CD4-positive, alpha-beta T cell treated with Interleukin-17A for 1 hour (primary cell): ENCODE measurements at regions not wholly inside any gene's neighbourhood (a gene's known extent, or its start where the extent isn't known, plus 50 kb on each side); places are given as distances from the start of the nearest gene placed in this dataset.
"Not testable (repeated sequence)": the region's sequence is repeated elsewhere in the genome, so short reads cannot be mapped to it uniquely, and the experiment has no call there.

Source experiments
- DNase-seq: peaks from one replicate; pipeline ENCODE4 v3.0.0-alpha.2; 2020

DNA sequence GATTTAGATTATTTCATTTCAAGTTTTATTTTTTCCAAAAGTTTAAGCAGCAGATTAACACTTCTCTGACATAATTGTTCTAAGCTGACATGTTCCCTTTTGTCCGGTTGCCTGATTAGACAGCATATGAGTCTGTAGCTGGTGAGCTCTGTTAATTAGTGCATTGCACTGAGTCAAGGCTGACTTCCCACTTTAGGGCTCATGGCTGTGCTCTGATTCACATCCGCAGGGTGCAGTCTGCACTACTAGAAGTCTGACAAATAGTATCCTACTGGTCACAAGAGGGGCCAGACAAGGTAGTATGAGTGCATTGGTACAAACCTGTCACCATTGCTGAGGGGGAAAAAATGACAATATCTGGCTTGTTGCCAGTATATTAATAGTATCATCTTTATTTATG is 443.9 kb upstream of the ZNF804A start:
- no peak for DNase-seq

DNA sequence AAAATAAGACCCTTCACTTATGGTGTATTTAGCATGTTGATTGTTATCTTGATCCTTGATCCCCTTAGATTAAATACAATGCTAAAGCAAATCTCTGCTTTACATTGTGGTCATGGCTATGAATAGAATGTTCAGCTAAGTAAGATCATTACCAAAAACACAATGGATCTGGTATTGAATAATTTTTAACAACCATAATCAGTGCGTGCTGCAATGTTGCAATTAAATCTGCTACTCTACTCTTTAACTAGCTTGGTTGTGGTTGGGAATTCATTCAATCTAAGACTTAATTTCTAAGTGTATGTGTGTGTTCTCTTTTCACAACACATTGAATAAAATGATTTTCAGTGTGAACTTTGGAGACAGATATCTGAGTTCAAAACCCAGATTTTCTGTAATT is 442.5 kb upstream of the ZNF804A start:
- DNase-seq, result no peak

DNA sequence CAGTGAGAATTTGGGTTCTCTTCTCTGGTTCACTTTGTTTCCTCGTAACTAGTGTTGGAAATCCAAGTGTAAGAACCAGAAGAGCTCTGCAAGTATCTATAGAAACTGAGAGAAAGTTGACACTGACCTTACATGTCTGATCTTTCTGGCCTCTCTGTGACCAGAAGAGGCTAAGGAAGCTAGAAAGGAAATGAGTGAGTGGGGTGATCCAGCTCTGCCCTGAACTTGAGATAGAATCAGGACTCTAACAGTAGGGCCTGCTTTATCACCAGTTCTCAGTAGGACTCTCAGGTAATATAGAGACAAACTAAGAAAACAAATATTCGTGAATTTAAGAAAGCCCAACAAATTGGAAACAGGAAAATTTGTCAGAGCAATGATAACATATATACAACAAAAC is 441.2 kb upstream of the ZNF804A start:
- no peak for DNase-seq

DNA sequence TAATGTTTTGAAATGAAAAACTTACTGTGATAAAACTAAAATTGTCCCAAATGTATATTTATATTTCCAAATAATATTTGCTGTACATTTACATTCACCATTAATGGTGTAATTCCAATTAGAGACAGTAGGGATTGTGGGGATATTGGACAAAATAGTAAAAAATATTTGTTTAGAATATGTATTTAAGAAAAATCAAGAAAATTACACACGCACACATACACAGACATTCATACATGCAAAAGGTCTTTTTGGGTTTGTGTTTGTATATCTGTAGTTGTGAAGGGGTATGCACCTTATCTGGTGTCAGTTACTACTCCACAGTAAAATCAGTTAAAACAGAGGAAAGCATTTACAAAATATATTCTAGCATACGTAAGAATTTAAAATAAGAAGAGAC is 435.9 kb upstream of the ZNF804A start:
- no peak for DNase-seq

DNA sequence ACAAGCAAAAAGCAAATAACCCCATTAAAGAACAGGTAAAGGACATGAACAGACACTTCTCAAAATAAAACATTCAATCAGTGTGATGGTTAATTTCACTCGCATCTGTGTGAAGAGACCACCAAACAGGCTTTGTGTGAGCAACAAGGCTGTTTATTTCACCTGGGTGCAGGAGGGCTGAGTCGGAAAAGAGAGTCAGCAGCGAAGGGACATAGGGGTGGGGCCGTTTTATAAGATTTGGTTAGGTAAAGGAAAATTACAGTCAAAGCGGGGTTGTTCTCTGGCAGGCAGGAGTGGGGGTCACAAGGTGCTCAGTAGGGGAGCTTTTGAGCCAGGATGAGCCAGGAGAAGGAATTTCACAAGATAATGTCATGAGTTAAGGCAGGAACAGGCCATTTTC is 429.5 kb upstream of the ZNF804A start:
- DNase-seq, result not testable (repeated sequence)

DNA sequence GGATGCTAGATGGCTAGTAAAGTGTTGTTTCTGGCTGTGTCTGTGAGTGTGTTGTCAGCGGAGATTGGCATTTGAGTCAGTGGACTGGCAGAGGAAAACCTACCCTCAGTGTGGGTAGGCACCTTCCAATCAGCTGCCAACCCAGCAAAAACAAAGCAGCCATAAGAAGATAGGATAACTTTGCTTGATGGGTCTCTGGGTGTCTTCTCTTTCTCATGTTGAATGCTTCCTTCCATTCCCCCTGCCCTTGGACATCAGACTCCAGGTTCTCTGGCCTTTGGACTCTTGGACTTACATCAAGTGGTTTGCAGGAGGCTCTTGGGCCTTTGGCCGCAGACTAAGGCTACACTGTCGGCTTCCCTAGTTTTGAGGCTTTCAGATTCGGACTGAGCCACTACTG is 429.0 kb upstream of the ZNF804A start:
- DNase-seq, result no peak

DNA sequence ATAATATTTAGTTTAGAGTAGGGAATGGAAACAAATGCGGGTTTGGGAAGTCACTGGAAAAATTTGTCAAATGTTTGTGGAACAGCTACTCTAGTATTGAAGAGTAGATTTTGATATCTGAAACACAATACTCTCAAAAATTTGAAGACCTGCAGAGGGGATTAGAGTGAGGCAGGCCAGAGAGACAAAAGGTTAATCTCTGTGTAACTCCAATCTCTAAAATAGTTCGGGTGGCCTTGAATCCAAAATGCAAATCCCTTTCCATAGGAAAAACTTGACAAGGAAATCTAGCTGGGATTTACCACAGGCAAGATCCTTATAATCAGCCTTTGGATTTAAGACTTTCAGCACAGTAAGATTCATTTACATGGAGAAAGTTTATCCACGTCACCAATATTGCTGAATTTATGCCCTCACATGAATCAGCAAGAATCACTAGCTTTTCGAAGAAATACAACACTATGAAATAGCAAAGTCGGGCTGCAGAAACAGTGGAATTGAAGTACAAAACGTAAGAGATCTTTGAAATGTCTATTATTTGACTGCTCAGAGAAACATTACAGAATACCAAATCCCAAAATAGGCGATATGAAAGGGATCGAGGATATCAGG is 423.7 kb upstream of the ZNF804A start:
- DNase-seq, result no peak

DNA sequence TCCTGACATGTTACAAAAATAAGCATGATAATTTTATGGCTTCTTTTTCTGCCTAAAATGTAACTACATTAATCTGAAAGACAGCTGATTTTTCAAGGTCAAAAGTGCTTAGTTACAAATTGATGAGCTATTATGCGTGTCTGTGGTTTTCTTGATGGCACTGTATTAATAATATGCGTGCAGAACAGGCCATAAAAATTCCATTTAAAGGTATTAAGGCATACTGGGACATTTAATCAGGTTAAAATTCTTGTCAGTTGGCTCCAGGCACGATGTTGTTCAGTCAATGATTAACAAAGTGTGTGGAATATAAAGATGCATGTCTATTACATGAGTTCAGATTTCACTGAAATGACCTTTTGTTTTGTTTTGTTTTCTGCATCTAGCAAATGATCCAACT is 420.1 kb upstream of the ZNF804A start:
- DNase-seq, result no peak

DNA sequence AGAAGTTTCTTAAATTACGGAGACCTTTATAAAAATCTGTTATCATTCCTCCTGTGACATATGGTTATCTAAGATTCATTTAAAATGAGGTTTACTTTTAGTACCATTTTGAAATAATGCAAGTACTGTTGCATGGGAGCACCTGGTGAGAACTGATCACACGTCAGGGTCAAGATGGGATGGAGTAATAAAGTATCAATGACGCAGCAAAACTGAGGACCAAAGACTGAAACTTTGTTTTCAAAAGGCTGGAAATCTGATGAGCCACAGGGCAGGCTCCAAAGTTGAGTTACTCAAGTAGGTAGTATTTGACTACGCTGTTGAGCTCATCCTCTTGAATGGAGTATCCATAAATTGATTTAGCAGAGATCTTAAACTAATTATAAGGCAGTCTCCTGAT is 411.9 kb upstream of the ZNF804A start:
- DNase-seq, result no peak

DNA sequence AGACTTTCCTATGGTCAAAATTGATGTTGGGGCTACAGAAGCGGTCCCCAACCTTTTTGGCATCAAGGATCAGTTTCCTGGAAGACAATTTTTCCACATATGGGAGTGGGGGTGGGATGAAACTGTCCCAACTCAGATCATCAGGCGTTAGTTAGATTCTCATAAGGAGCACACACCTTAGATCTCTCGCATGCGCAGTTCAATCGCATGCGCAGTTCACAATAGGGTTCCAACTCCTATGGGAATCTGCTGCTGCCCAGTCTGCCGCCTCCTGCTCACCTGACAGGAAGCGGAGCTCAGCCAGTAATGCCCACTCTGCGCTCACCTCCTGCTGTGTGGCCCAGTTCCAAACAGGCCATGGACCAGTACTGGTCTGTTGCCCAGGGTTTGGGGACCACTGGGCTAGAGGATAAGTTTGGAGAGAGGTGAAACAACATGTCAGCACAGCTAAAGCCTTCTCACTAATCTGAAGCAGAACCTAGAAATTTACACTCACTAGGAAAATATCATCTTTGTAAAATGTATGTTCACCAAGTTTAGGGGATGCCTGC is 410.8 kb upstream of the ZNF804A start:
- no peak for DNase-seq

DNA sequence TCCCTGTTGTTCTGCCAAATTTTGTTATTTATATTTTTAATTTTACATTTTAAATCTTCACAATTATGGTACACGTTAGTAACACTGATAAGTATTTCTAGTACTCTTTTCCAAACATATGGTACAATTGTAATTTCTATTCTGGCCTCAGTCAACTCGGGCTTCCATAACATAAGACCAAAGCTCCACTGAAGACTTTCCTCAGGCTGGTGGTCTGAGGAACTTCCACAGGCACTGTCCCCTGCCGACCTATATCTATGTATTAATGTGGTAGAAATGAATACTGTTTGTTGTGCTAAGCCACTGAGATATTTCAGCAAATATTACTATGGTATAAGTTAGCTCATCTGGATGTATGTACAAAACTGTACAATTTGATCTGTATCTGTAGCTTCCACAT is 407.6 kb upstream of the ZNF804A start:
- no peak for DNase-seq

DNA sequence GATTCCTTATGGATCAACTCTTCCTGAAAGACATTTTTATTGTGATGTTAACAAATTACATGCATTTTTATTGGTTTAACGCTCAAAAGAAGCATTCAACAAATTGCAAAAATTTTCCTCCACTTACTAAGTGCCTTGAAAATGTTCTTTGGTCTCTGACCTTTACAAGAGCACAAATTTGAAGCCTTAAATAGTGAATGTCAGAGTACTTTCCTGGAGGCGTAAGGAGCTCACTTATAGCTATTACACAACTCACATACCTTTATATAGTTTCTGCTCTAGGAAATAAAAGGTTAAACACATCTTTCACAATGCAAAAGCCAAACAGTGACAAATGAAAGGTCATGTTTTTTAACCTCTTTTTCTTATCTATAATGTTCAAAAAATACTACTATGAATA is 405.7 kb upstream of the ZNF804A start:
- no peak for DNase-seq

DNA sequence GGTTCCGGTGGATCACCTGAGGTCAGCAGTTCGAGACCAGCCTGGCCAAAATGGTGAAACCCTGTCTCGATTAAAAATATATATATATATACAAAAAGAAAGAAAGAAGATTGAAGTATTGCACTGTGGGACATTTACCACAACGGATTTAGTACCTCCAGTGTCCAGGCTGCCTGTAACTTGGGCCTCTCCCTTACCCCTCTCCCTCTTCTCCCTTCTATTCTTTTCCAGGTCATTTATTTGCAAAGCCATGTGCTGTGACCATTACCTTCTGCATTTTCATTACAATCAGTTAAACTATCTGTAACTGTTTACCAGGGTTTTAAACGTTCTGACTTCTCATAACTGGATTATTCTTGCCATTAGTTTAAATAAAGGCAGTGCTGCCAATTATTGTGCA is 400.9 kb upstream of the ZNF804A start:
- no peak for DNase-seq

DNA sequence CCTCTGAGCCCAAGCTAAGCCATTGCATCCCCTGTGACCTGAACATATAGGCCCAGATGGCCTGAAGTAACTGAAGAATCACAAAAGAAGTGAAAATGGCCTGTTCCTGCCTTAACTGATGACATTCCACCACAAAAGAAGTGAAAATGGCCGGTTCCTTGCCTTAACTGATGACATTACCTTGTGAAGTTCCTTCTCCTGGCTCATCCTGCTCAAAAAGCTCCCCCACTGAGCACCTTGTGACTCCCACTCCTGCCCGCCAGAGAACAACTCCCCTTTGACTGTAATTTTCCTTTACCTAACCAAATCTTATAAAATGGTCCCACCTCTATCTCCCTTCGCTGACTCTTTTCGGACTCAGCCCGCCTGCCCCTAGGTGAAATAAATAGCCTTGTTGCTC is 399.5 kb upstream of the ZNF804A start:
- DNase-seq, result not testable (repeated sequence)

DNA sequence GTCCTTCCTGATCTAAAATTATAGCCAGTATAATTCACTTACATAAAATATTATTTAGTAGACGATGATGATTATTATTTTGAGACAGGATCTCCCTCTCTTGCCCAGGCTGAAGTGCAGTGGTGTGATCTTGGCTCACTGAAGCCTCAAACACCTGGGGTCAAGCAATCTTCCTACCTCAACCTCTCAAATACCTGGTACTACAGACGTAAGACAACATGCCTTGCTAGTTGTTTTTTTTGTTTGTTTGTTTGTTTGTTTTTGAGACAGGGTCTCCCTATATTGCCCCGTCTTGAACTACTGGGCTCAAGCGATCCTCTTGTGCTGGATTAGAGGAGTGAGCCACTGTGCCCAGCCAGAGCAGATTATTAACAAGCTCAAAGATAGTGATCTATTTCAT is 399.1 kb upstream of the ZNF804A start:
- no peak for DNase-seq

DNA sequence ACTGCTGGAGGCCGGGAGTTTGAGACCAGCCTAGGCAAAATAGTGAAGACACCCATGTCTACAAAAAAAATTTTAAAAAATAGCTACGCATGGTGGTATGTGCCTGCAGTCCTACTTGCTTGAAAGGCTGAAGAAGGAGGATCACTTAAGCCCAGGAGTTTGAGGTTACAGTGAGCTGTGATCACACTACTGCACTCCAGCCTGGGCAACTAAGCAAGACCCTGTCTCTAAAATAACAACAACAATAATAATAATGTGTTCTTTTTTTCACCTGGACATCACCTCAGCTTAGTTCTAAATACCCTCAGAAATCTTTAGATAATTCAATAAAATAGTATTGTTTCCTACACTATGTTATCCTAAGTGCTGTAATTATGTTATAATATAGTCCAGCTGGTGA is 397.1 kb upstream of the ZNF804A start:
- DNase-seq, result no peak

DNA sequence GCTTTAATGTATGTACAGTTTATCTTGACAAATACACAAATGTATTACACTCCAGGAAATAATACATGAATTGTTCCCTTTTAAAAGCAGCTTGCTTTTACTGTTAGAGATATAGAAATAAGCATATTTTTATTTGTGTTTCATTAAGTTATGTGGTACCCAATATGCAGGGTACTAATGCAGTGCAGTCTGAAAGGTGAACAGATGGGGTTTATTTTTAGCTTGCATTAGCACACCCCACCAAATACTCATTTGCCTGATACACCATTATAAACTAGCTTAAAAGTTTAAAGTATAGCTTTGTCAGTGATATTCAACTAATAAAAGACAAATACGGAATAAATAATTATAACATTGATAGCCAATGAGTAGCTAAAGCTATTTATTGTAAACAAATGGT is 394.7 kb upstream of the ZNF804A start:
- no peak for DNase-seq

DNA sequence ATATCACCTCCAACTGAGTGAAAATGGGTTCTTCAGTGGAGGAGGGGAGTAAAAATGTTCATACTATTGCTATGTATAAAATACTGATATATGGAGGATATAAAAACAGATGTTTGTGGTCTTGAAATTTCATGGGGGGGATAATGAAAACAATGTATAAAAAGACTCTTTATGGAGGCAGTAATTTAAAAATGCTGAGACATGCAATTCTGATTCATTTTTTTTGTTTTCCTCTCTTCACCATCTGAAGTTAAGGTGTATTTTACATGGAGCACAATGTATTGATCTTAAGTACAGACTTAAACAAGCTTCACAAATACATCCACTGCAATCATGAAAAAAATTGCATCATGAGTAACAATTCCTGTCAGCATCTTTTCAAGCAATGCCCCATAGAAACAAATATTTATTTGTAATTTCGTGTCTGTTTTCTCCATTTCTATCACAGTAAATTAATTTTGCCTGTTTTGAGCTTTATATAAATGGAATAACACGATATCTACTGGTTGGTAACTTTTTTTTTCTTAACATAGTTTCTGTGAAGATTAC is 393.2 kb upstream of the ZNF804A start:
- no peak for DNase-seq

DNA sequence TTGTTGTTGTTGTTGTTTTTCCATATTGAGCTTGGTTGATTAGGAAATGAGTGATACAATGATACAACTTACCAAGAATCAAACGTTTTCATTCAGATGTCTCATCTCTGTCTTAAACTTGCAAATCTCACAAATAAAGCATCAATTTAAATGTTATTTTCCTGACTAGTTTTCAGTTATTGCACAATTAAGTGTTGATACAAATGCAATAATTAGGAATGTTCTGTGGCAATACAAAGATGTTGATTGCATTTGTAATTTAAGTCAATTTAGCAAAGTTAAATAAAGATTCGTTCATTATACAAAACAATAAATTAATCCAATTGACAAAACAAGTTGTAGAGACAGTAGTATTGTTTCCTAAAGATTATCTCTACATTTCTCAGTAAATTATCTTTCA is 392.3 kb upstream of the ZNF804A start:
- no peak for DNase-seq

DNA sequence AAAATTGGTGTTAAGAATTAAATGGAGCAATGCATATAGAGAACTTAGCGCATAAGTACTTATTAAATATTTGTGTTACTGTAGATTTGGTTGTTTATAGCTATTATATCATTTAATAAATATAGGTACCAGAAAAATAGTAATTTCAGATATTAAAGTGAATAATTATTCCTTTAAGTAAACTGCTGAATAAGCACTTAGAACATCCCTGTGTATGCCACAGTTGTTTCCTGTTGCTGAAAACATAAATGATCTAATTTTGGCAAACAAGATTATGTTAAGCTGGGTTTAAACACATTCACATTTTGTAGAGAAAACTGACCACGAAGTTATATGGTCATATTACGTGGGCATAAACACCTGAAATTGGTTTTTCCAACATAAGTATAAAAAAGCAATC is 388.0 kb upstream of the ZNF804A start:
- DNase-seq, result no peak

DNA sequence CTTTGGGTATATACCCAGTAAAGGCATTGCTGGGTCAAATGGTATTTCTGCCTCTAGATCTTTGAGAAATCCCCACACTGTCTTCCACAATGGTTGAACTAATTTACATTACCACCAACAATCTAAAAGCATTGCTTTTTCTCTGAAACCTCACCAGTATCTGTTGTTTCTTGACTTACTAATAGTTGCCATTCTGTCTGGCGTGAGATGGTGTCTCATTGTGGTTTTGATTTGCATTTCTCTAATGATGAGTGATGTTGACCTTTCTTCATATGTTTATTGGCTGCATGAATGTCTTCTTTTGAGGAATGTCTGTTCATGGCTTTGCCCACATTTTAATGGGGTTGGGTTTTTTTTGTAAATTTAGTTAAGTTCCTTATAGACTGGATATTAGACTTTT is 382.6 kb upstream of the ZNF804A start:
- no peak for DNase-seq

DNA sequence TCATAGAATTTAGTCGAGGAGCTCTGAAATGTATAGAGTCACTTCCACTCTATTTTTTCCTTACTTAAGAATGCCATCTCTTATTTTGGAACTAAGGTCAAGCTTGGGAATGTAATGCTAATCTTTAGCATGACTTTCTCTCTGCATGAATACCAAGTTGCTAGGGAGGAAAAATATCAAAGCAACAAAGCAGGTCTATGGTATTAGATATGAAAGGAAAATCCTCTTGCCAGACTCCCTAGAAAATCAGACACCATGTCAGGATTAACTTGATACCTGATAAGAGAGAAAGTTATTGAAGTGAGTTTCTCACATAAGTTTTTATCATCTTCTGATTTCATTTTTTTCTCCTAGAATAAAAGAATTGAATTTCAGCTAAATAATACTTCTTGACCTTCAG is 341.7 kb upstream of the ZNF804A start:
- DNase-seq, result no peak

DNA sequence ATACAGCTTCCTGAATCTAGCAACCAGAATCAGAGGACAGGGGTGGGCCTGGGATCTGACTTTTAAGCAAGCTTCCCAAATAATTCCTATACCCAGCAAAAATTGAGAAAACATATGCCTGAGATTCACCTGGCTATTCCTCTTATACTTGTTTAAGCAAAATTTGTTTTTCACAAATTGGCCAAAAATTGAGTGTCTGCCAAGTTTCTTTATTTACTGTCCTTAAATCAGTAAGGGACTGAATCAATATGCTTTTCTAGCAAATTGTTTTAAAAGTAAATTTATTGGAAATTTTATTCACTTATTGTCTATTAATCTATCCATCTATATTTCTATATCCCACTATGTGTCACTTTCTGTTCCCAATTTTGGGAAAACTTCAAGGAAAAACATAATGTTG is 337.0 kb upstream of the ZNF804A start:
- no peak for DNase-seq

DNA sequence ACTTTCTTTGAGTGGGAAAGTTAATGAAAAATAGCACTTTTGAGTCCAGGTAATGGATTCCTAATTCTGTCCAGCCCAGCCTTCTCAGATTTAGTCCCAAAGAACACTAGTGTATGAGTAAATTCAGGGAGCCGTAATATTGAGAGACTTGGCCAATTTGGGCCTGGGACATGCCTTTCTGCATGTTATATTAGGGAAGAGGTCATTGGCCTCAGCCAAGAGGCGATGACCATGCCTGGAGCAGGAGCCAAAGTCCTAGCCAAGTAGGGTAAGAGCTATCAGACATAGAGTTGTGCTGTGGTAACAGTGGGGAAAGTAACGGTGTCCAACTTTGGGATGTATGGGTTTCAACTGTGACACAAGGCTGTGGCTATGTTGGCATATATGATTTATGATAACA is 336.5 kb upstream of the ZNF804A start:
- DNase-seq, result no peak

DNA sequence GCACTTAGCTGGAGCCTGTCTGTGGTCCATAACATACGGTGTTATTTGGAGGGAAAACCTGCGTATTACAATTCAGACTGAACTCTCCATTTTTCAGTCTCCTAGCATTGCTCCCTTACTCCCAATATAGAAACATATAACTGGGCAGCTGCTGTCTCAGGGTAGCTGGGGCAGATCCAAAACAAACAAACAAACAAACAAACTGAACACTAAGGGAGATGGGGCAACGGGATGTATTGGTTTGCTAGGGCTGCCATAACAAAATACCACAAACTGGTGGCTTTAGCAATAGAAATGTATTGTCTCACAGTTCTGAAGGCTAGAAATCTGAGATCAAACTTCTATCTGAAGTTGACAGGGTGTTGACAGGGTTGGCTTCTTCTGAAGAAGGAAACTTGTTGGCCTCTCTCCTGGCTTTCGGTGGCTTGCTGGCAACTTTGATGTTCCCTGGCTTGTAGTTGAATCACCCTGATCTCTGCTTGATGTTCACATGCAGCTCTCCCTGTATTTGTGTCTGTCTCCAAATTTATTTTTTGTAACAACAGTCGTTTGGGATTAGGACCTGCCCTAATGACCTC is 329.3 kb upstream of the ZNF804A start:
- no peak for DNase-seq
